D341Med (cell line): ENCODE measurements at regions not wholly inside any gene's neighbourhood (a gene's known extent, or its start where the extent isn't known, plus 50 kb on each side); places are given as distances from the start of the nearest gene placed in this dataset.
"Not testable (repeated sequence)": the region's sequence is repeated elsewhere in the genome, so short reads cannot be mapped to it uniquely, and the experiment has no call there.

Experiments used
- DNase-seq: peaks from one replicate; pipeline ENCODE4 v3.0.0; 2012; ENCODE audit warnings: low spot score

- DNase-seq = no peak
These were observed 158.3 kb upstream of the C2CD4B start for GRCh38 chr15:62323353-62323890.

- DNase-seq = no peak
These were observed 159.3 kb upstream of the C2CD4B start for GRCh38 chr15:62324382-62324781.

- DNase-seq = no peak
These were observed 160.5 kb upstream of the C2CD4B start for GRCh38 chr15:62325597-62325996.

- no peak for DNase-seq
These were observed 161.5 kb upstream of the C2CD4B start for GRCh38 chr15:62326460-62327011.

- DNase-seq = no peak
These were observed 162.3 kb upstream of the C2CD4B start for GRCh38 chr15:62327406-62327805.

GRCh38 chr15:62332472-62332871, 167.4 kb upstream of the C2CD4B start:
- not testable (repeated sequence) for DNase-seq

- DNase-seq = no peak
These were observed 169.5 kb upstream of the C2CD4B start for GRCh38 chr15:62334536-62334935.

- no peak for DNase-seq
These were observed 172.8 kb upstream of the C2CD4B start for GRCh38 chr15:62337934-62338333.

GRCh38 chr15:62338497-62338896, 173.4 kb upstream of the C2CD4B start:
- no peak for DNase-seq

- DNase-seq = no peak
These were observed 177.9 kb upstream of the C2CD4B start for GRCh38 chr15:62342959-62343358.

- no peak for DNase-seq
These were observed 178.3 kb upstream of the C2CD4B start for GRCh38 chr15:62343397-62343796.

- DNase-seq = peak; percentile 72
These were observed 179.9 kb upstream of the C2CD4B start for GRCh38 chr15:62344806-62345539.

GRCh38 chr15:62346168-62346567, 181.1 kb upstream of the C2CD4B start:
- DNase-seq = no peak

GRCh38 chr15:62348118-62348517, 183.0 kb upstream of the C2CD4B start:
- DNase-seq = no peak

- DNase-seq = no peak
These were observed 183.5 kb upstream of the C2CD4B start for GRCh38 chr15:62348623-62349022.

GRCh38 chr15:62352817-62353216, 187.7 kb upstream of the C2CD4B start:
- no peak for DNase-seq

GRCh38 chr15:62357431-62357830, 192.3 kb upstream of the C2CD4B start:
- DNase-seq = no peak

- no peak for DNase-seq
These were observed 194.3 kb upstream of the C2CD4B start for GRCh38 chr15:62359416-62359815.

GRCh38 chr15:62360332-62361097, 195.4 kb upstream of the C2CD4B start:
- DNase-seq = no peak

GRCh38 chr15:62362144-62362543, 197.1 kb upstream of the C2CD4B start:
- no peak for DNase-seq

- no peak for DNase-seq
These were observed 197.5 kb upstream of the C2CD4B start for GRCh38 chr15:62362608-62363007.

GRCh38 chr15:62363913-62364312, 198.8 kb upstream of the C2CD4B start:
- DNase-seq = no peak
